H1 (cell line): ENCODE measurements at regions not wholly inside any gene's neighbourhood (a gene's known extent, or its start where the extent isn't known, plus 50 kb on each side); places are given as distances from the start of the nearest gene placed in this dataset.

Experiments
- CTCF ChIA-PET: fragments of 300-600 bp; sonication (Branson Sonifier 250); formaldehyde crosslinking; loops from one replicate; lab custom pipeline; 2021; ENCODE audit not compliant: partially characterized antibody; lab: Charles Lee
- POLR2A ChIA-PET: fragments of 300-600 bp; sonication (Branson Sonifier 250); formaldehyde crosslinking; loops from one replicate; lab custom pipeline; 2021; ENCODE audit warnings: inconsistent platforms; ENCODE audit not compliant: partially characterized antibody; lab: Charles Lee
- DNase-seq, 2 experiments: peaks; one replicate each; pipeline versions ENCODE4 v3.0.0 to v3.0.0-alpha.2; 2010 to 2022; ENCODE audit warnings: low spot score in 2 of 2, low read depth in 1 of 2, mixed read lengths in 1 of 2
- FAIRE-seq: peaks from 2 replicates; lab custom pipeline; 2011; peaks lifted over from hg19 to GRCh38; lab: Jason Lieb, UNC
- H2AFZ ChIP-seq: 2 replicates; pipeline ENCODE4 v1.8.1; 2012; ENCODE audit warnings: low read length, inconsistent platforms
- H2AK5ac ChIP-seq: 2 replicates; pipeline ENCODE4 v1.6.1; 2013; ENCODE audit warnings: low read depth, low read length
- H2BK120ac ChIP-seq: replicated peaks from 2 replicates; pipeline ENCODE3; 2013; ENCODE audit warnings: low read depth, low read length, inconsistent platforms
- H2BK12ac ChIP-seq: 2 replicates; pipeline ENCODE4 v1.6.1; 2013; ENCODE audit warnings: low read depth, low read length
- H2BK15ac ChIP-seq: 2 replicates; pipeline ENCODE4 v1.6.1; 2013; ENCODE audit warnings: low read length
- H2BK20ac ChIP-seq: 2 replicates; pipeline ENCODE4 v1.6.1; 2013; ENCODE audit warnings: low read length
- H2BK5ac ChIP-seq: 2 replicates; pipeline ENCODE4 v1.6.1; 2013; ENCODE audit warnings: low read depth, low read length
- H3K14ac ChIP-seq: 2 replicates; pipeline ENCODE4 v1.6.1; 2013; ENCODE audit warnings: inconsistent platforms; ENCODE audit not compliant: insufficient read length
- H3K18ac ChIP-seq: 2 replicates; pipeline ENCODE4 v1.6.1; 2013; ENCODE audit warnings: low read length; ENCODE audit errors: extremely low read depth
- H3K23ac ChIP-seq: 2 replicates; pipeline ENCODE4 v1.6.1; 2013; ENCODE audit warnings: inconsistent platforms; ENCODE audit not compliant: insufficient read length
- H3K23me2 ChIP-seq: 2 replicates; pipeline ENCODE4 v1.6.1; 2013; ENCODE audit warnings: low read depth, low read length
- H3K27ac ChIP-seq: 2 replicates; pipeline ENCODE4 v1.6.1; 2011; ENCODE audit warnings: low read depth, low read length, inconsistent platforms
- H3K27me3 ChIP-seq, 4 experiments: replicated peaks in 1 of 4; 1 replicate in 1 of 4; 2 replicates in 3 of 4; pipeline versions ENCODE4 v1.6.1 to v1.8.1; 2011 to 2013; ENCODE audit warnings: low read length in 3 of 4, mild to moderate bottlenecking in 3 of 4, inconsistent platforms in 2 of 4, mixed read lengths in 2 of 4, moderate library complexity in 1 of 4; ENCODE audit not compliant: control insufficient read depth in 3 of 4, insufficient read depth in 3 of 4; ENCODE audit errors: extremely low read depth in 1 of 4
- H3K36me3 ChIP-seq, 4 experiments: 2 replicates each; pipeline versions ENCODE4 v1.6.1 to v1.8.1; 2011 to 2013; ENCODE audit warnings: mild to moderate bottlenecking in 4 of 4, low read length in 3 of 4, moderate library complexity in 2 of 4, control low read depth in 1 of 4, inconsistent platforms in 1 of 4; ENCODE audit not compliant: insufficient read depth in 4 of 4, control insufficient read depth in 2 of 4
- H3K4ac ChIP-seq: replicated peaks from 2 replicates; pipeline ENCODE3; 2013; ENCODE audit warnings: low read length, low read depth, mixed read lengths, inconsistent platforms; ENCODE audit not compliant: insufficient read length
- H3K4me1 ChIP-seq, 4 experiments: replicated peaks in 1 of 4; 1 replicate in 1 of 4; 2 replicates in 3 of 4; pipeline versions ENCODE4 v1.6.1 to v1.8.1; 2011 to 2013; ENCODE audit warnings: low read length in 3 of 4, inconsistent platforms in 2 of 4, mixed read lengths in 1 of 4; ENCODE audit not compliant: insufficient read depth in 4 of 4, control insufficient read depth in 3 of 4
- H3K4me2 ChIP-seq, 2 experiments: 2 replicates each; pipeline versions ENCODE4 v1.6.1 to v1.8.1; 2011 to 2013; ENCODE audit warnings: low read depth in 2 of 2, low read length in 2 of 2, control low read depth in 1 of 2, inconsistent platforms in 1 of 2, mild to moderate bottlenecking in 1 of 2; ENCODE audit not compliant: insufficient read depth in 1 of 2
- H3K4me3 ChIP-seq, 4 experiments: fragments of 200-600, 300-600 bp in 1 of 4; sonication (generic), shearing (Covaris generic), sonication (Bioruptor Twin) in 1 of 4; 2 replicates each; pipeline versions ENCODE4 v1.5.1 to v1.8.1; 2011 to 2016; ENCODE audit warnings: low read length in 4 of 4, low read depth in 3 of 4, control low read depth in 2 of 4, inconsistent platforms in 2 of 4, mild to moderate bottlenecking in 2 of 4, mixed read lengths in 1 of 4, moderate library complexity in 1 of 4; ENCODE audit not compliant: insufficient read depth in 2 of 4; ENCODE audit errors: extremely low read depth in 1 of 4
- H3K56ac ChIP-seq: replicated peaks from 2 replicates; pipeline ENCODE3; 2013; ENCODE audit warnings: low read depth, mild to moderate bottlenecking, mixed read lengths, low read length, inconsistent platforms; ENCODE audit not compliant: insufficient read length
- H3K79me1 ChIP-seq: 2 replicates; pipeline ENCODE4 v1.6.1; 2013; ENCODE audit warnings: low read depth, low read length, control low read depth
- H3K79me2 ChIP-seq, 2 experiments: 2 replicates each; pipeline versions ENCODE4 v1.6.1 to v1.8.1; 2012 to 2013; ENCODE audit warnings: low read length in 2 of 2, mild to moderate bottlenecking in 2 of 2, inconsistent platforms in 1 of 2; ENCODE audit not compliant: insufficient read depth in 2 of 2, control insufficient read depth in 1 of 2
- H3K9ac ChIP-seq, 4 experiments: replicated peaks in 1 of 4; 1 replicate in 1 of 4; 2 replicates in 3 of 4; pipeline versions ENCODE4 v1.6.1 to v1.8.1; 2011 to 2013; ENCODE audit warnings: low read depth in 3 of 4, low read length in 3 of 4, control low read depth in 2 of 4, mild to moderate bottlenecking in 2 of 4, moderate library complexity in 2 of 4, inconsistent platforms in 1 of 4; ENCODE audit errors: extremely low read depth in 1 of 4
- H3K9me3 ChIP-seq, 2 experiments: 2 replicates each; pipeline versions ENCODE4 v1.6.1 to v1.8.1; 2012 to 2013; ENCODE audit warnings: mild to moderate bottlenecking in 2 of 2, moderate library complexity in 2 of 2, control low read depth in 1 of 2, inconsistent platforms in 1 of 2, low read depth in 1 of 2, low read length in 1 of 2, mixed read lengths in 1 of 2; ENCODE audit not compliant: insufficient read depth in 2 of 2
- H4K20me1 ChIP-seq, 2 experiments: replicated peaks in 1 of 2; 2 replicates each; pipeline versions ENCODE3 to v1.8.1; 2011 to 2013; ENCODE audit warnings: inconsistent platforms in 2 of 2, low read length in 2 of 2, mild to moderate bottlenecking in 1 of 2; ENCODE audit not compliant: insufficient read depth in 2 of 2, control insufficient read depth in 1 of 2
- H4K5ac ChIP-seq: 2 replicates; pipeline ENCODE4 v1.6.1; 2013; ENCODE audit warnings: low read length, low read depth, mixed read lengths, inconsistent platforms; ENCODE audit not compliant: insufficient read length
- H4K8ac ChIP-seq: 2 replicates; pipeline ENCODE4 v1.8.0; 2013; ENCODE audit warnings: mild to moderate bottlenecking, moderate library complexity, low read length, inconsistent platforms; ENCODE audit not compliant: insufficient read depth; ENCODE audit errors: extremely low read depth
- H4K91ac ChIP-seq: replicated peaks from 2 replicates; pipeline ENCODE3; 2013; ENCODE audit warnings: low read length, mixed read lengths, inconsistent platforms; ENCODE audit not compliant: insufficient read length
- BCL11A ChIP-seq, 2 experiments: IDR thresholded peaks; one replicate each; pipeline ENCODE4 v1.6.1; 2011; ENCODE audit warnings: low read depth in 2 of 2, low read length in 2 of 2, mild to moderate bottlenecking in 2 of 2
- CBX8 ChIP-seq: fragments of 300-800, 300-1000 bp; sonication (generic); IDR thresholded peaks from 2 replicates; pipeline ENCODE4 v1.7.1; 2016; ENCODE audit warnings: low read depth, low read length, borderline replicate concordance
- CTBP2 ChIP-seq: IDR thresholded peaks from 2 replicates; pipeline ENCODE4 v1.7.0; 2011; ENCODE audit warnings: borderline replicate concordance, mild to moderate bottlenecking, moderate library complexity, mixed read lengths, low read length; ENCODE audit not compliant: insufficient read depth, insufficient read length
- EP300 ChIP-seq, 2 experiments: IDR thresholded peaks; 1 replicate in 1 of 2; 2 replicates in 1 of 2; pipeline ENCODE4 v1.6.1; 2011 to 2012; ENCODE audit warnings: low read depth in 2 of 2, low read length in 2 of 2, mild to moderate bottlenecking in 2 of 2, borderline replicate concordance in 1 of 2, inconsistent platforms in 1 of 2, moderate library complexity in 1 of 2
- FOSL1 ChIP-seq: IDR thresholded peaks from 2 replicates; pipeline ENCODE4 v1.6.1; 2011; ENCODE audit warnings: mild to moderate bottlenecking, low read depth, low read length, moderate library complexity; ENCODE audit not compliant: insufficient read depth
- HDAC2 ChIP-seq, 2 experiments: fragments of 300-600 bp in 1 of 2; sonication (generic) in 1 of 2; IDR thresholded peaks; 2 replicates each; pipeline ENCODE4 v1.6.1; 2011 to 2012; ENCODE audit warnings: low read depth in 2 of 2, low read length in 2 of 2, mild to moderate bottlenecking in 2 of 2, moderate library complexity in 2 of 2, borderline replicate concordance in 1 of 2, inconsistent platforms in 1 of 2
- MAFK ChIP-seq: IDR thresholded peaks from 2 replicates; pipeline ENCODE4 v1.6.1; 2012; ENCODE audit warnings: low read depth, mild to moderate bottlenecking, improper control_type of control experiment, low read length
- MAX ChIP-seq: IDR thresholded peaks from 2 replicates; pipeline ENCODE4 v1.6.1; 2012; ENCODE audit warnings: inconsistent platforms
- POU5F1 ChIP-seq: IDR thresholded peaks from 2 replicates; pipeline ENCODE4 v1.6.1; 2011; ENCODE audit warnings: low read depth, mild to moderate bottlenecking, low read length, moderate library complexity
- RXRA ChIP-seq: IDR thresholded peaks from 2 replicates; pipeline ENCODE4 v1.6.1; 2011; ENCODE audit warnings: low read depth, mild to moderate bottlenecking, low read length, moderate library complexity; ENCODE audit not compliant: insufficient read depth
- SAP30 ChIP-seq: fragments of 300-600 bp; sonication (generic); IDR thresholded peaks from 2 replicates; pipeline ENCODE4 v1.7.1; 2012; ENCODE audit warnings: low read length, moderate library complexity, mild to moderate bottlenecking, inconsistent platforms; ENCODE audit not compliant: insufficient read depth, insufficient replicate concordance
- SP4 ChIP-seq: IDR thresholded peaks from 2 replicates; pipeline ENCODE4 v1.6.1; 2012; ENCODE audit warnings: low read length, inconsistent platforms
- TEAD4 ChIP-seq: IDR thresholded peaks from 2 replicates; pipeline ENCODE4 v1.6.1; 2012; ENCODE audit warnings: low read depth, low read length, inconsistent platforms, mixed read lengths
- YY1 ChIP-seq: IDR thresholded peaks from 2 replicates; pipeline ENCODE4 v1.6.1; 2011; ENCODE audit warnings: low read depth, mild to moderate bottlenecking, low read length
- whole genome bisulfite sequencing, 2 experiments: shearing (Covaris generic) in 1 of 2; methylation state at CpG; one replicate each; pipeline versions ENCODE4 v1.1.6 to v1.1.7; 2013 to 2015; ENCODE audit warnings: low lambda C conversion rate in 2 of 2, mixed read lengths in 2 of 2, inconsistent platforms in 1 of 2, low coverage in 1 of 2, missing lambda C conversion rate in 1 of 2; ENCODE audit not compliant: insufficient replicate concordance in 2 of 2, insufficient coverage in 1 of 2, insufficient read length in 1 of 2; ENCODE audit errors: extremely low coverage in 1 of 2, missing lambda C conversion rate in 1 of 2; 5-methylcytosine and 5-hydroxymethylcytosine counted together

DNA sequence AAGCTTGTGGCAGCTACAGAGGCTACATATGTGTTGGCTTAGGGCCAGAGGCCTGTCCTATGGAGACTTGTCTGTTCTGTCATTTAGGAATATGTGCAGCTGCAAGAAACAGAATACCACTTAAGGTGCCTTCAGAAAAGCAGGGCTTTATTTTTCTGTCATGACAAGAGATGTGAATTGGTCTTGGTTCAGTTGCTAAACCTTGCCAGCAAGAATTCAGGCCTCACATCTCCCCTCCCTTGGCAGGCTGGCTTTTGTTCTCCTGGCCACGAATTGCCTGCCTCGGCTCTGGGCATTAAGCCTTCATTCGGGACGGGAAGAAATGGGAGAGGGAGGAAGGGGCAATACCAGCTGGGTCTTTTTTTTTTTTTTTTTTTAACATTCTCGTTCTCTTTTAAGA, 82.4 kb upstream of the TGM3 start:
- CTCF ChIA-PET, result interaction anchor here (0.7 kb wide), 1 partner anchor 13 kb away, joined by 3 read pairs; no protein-coding TSS in a partner anchor
- no peak overlapping the region for H3K4me3 ChIP-seq
- no peak overlapping the region for H3K4ac ChIP-seq
- H3K23ac ChIP-seq, result no peak overlapping the region
- FAIRE-seq (no peak), DNase-seq (no peak)
- 53% methylated on average over 5 of the region's 5 CpGs; no CpG with 5 or more reads in 1 of the 2 experiments for WGBS, 2 experiments
- no peak overlapping the region for H4K91ac ChIP-seq
- no peak overlapping the region for H4K8ac ChIP-seq
- H3K9ac ChIP-seq, result no peak overlapping the region
- no peak overlapping the region for H2BK15ac ChIP-seq
- H2AFZ ChIP-seq, result no peak overlapping the region
- no peaks in the 10 kb centered on the region for H3K4me1 ChIP-seq
- H3K18ac ChIP-seq, result no peak overlapping the region
- no peak overlapping the region for H3K4me2 ChIP-seq
- H3K27me3 ChIP-seq, result no peaks in the 10 kb centered on the region; a peak in 1 of 7 replicates
- no peaks in the 10 kb centered on the region for H3K23me2 ChIP-seq
- H2BK120ac ChIP-seq, result no peak overlapping the region
- H2BK20ac ChIP-seq, result no peak overlapping the region
- no peak overlapping the region for H2BK5ac ChIP-seq
- H3K79me2 ChIP-seq, result no peaks in the 10 kb centered on the region
- H3K56ac ChIP-seq, result no peak overlapping the region
- no peak overlapping the region for H3K27ac ChIP-seq
- POLR2A ChIA-PET, result no interaction called here
- H3K9me3 ChIP-seq, result no peaks in the 10 kb centered on the region
- no peak overlapping the region for H4K5ac ChIP-seq
- H4K20me1 ChIP-seq, result no peaks in the 10 kb centered on the region
- H3K79me1 ChIP-seq, result no peaks in the 10 kb centered on the region
- H3K36me3 ChIP-seq, result no peaks in the 10 kb centered on the region
- no peak overlapping the region for H3K14ac ChIP-seq
- no peak overlapping the region for H2BK12ac ChIP-seq
- no peak overlapping the region for H2AK5ac ChIP-seq
- TF ChIP-seq POU5F1 (no peak), CBX8 (no peak), SAP30 (no peak), TEAD4 (no peak), FOSL1 (no peak), YY1 (no peak), SP4 (no peak), CTBP2 (no peak), HDAC2 (IDR thresholded peaks at IDR 0.05; ENCODE audit: borderline replicate concordance in 1 of 2, low read depth in 2 of 2, low read length in 2 of 2) (no peak), RXRA (no peak), MAFK (no peak), EP300 (IDR thresholded peaks at IDR 0.05; ENCODE audit: borderline replicate concordance in 1 of 2, low read depth in 2 of 2, low read length in 2 of 2) (no peak), MAX (no peak), BCL11A (IDR thresholded peaks at IDR 0.05; ENCODE audit: low read depth in 2 of 2, low read length in 2 of 2) (no peak)
